A673 (cell line): ENCODE measurements at regions not wholly inside any gene's neighbourhood (a gene's known extent, or its start where the extent isn't known, plus 50 kb on each side); places are given as distances from the start of the nearest gene placed in this dataset.

Experiments used
- BruUV-seq: library from RNA; stranded (reverse); fragments of 400-500 nt; replicated peaks from 2 replicates; lab custom pipeline; 2021; lab: Mats Ljungman, UMichigan
- CTCF ChIA-PET: fragments of 300-600 bp; sonication (Branson Sonifier 250); formaldehyde crosslinking; loops from one replicate; lab custom pipeline; 2022; ENCODE audit warnings: antibody characterized with exemption; lab: Charles Lee
- POLR2A ChIA-PET: fragments of 300-600 bp; sonication (Branson Sonifier 250); formaldehyde crosslinking; loops from one replicate; lab custom pipeline; 2022; ENCODE audit warnings: antibody characterized with exemption; ENCODE audit not compliant: low non-redundant PET; lab: Charles Lee
- DNase-seq: peaks from one replicate; pipeline ENCODE4 v3.0.0-alpha.2; 2015; ENCODE audit warnings: low spot score
- H3K27ac ChIP-seq: fragments of 200-600 bp; sonication (generic); 2 replicates; pipeline ENCODE4 v1.5.1; 2016; ENCODE audit warnings: mixed run types, low read depth, mild to moderate bottlenecking, mixed read lengths, antibody characterized with exemption, low read length; ENCODE audit not compliant: poor library complexity, severe bottlenecking
- H3K27me3 ChIP-seq: fragments of 200-600 bp; sonication (generic); replicated peaks from 2 replicates; pipeline ENCODE4 v1.6.1; 2017; ENCODE audit warnings: mixed run types, low read depth, mild to moderate bottlenecking, mixed read lengths, antibody characterized with exemption, low read length; ENCODE audit not compliant: insufficient read depth, poor library complexity
- H3K36me3 ChIP-seq: fragments of 200-600 bp; sonication (generic); 2 replicates; pipeline ENCODE4 v1.6.1; 2016; ENCODE audit warnings: mixed run types, mild to moderate bottlenecking, mixed read lengths, antibody characterized with exemption, low read length; ENCODE audit not compliant: insufficient read depth, poor library complexity, severe bottlenecking
- H3K4me1 ChIP-seq: fragments of 200-600 bp; sonication (generic); 2 replicates; pipeline ENCODE4 v1.6.1; 2017; ENCODE audit warnings: mixed run types, mild to moderate bottlenecking, mixed read lengths, antibody characterized with exemption, low read length; ENCODE audit not compliant: insufficient read depth, poor library complexity, severe bottlenecking
- H3K4me3 ChIP-seq: fragments of 200-600 bp; sonication (generic); 2 replicates; pipeline ENCODE4 v1.5.1; 2016; ENCODE audit warnings: low read depth, mixed run types, mild to moderate bottlenecking, mixed read lengths, low read length; ENCODE audit not compliant: poor library complexity, severe bottlenecking
- H3K9me3 ChIP-seq: fragments of 200-600 bp; sonication (generic); 2 replicates; pipeline ENCODE4 v1.6.1; 2016; ENCODE audit warnings: mixed run types, low read depth, mild to moderate bottlenecking, mixed read lengths, antibody characterized with exemption, low read length; ENCODE audit not compliant: poor library complexity, severe bottlenecking
- EZH2 ChIP-seq: fragments of 200-600 bp; sonication (generic); IDR thresholded peaks from 2 replicates; pipeline ENCODE4 v1.6.1; 2017; ENCODE audit warnings: borderline replicate concordance, low read depth, mild to moderate bottlenecking, mixed read lengths, antibody characterized with exemption, low read length; ENCODE audit not compliant: poor library complexity, severe bottlenecking
- intact Hi-C: fragments of 100-400 bp; cut with micrococcal nuclease; formaldehyde crosslinking; loops from one replicate; pipeline ENCODE4 v1.10.0; 2022; ENCODE audit not compliant: unreplicated experiment
- TF ChIP-seq, protein P1 (sequence below): fragments of 300-800, 200-600 bp; sonication (generic); conservative IDR thresholded peaks from 2 replicates; pipeline ENCODE4 v1.5.1; 2017; ENCODE audit warnings: low read depth, mild to moderate bottlenecking, antibody characterized with exemption, low read length, moderate library complexity, mixed read lengths

DNA sequence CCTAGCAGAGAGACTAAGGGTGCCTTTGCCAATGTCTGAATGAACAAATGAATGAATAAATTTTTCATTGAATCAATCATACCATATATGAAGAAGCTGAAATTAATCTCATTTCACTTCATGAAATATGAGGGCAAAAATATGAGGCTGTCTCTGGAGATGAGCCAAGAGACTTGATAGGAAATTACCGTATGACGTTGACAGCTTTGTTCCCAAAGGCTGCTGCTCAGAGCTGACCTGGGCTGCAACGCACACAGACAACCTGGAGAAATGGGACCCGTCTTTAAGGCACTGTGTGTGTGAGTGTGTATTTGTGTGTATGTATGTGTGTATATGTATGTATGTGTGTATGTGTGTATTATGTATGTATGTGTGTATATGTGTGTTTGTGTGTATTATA, 226.1 kb downstream of the IRX2 start:
- H3K36me3 ChIP-seq: no peaks in the 10 kb centered on the region
- no TSS peak for BruUV-seq
- no peaks in the 10 kb centered on the region for H3K4me1 ChIP-seq
- intact Hi-C loops: no loop called here
- TF ChIP-seq EZH2: no peak
- TF ChIP-seq, protein P1, sequence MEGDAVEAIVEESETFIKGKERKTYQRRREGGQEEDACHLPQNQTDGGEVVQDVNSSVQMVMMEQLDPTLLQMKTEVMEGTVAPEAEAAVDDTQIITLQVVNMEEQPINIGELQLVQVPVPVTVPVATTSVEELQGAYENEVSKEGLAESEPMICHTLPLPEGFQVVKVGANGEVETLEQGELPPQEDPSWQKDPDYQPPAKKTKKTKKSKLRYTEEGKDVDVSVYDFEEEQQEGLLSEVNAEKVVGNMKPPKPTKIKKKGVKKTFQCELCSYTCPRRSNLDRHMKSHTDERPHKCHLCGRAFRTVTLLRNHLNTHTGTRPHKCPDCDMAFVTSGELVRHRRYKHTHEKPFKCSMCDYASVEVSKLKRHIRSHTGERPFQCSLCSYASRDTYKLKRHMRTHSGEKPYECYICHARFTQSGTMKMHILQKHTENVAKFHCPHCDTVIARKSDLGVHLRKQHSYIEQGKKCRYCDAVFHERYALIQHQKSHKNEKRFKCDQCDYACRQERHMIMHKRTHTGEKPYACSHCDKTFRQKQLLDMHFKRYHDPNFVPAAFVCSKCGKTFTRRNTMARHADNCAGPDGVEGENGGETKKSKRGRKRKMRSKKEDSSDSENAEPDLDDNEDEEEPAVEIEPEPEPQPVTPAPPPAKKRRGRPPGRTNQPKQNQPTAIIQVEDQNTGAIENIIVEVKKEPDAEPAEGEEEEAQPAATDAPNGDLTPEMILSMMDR: no peak
- no peaks in the 10 kb centered on the region for H3K27me3 ChIP-seq
- H3K9me3 ChIP-seq: peaks cover 21% of the 10 kb centered on the region
- POLR2A ChIA-PET: no interaction called here
- CTCF ChIA-PET: no interaction called here
- no peak overlapping the region for H3K27ac ChIP-seq
- no peak overlapping the region for H3K4me3 ChIP-seq
- no peak for DNase-seq

DNA sequence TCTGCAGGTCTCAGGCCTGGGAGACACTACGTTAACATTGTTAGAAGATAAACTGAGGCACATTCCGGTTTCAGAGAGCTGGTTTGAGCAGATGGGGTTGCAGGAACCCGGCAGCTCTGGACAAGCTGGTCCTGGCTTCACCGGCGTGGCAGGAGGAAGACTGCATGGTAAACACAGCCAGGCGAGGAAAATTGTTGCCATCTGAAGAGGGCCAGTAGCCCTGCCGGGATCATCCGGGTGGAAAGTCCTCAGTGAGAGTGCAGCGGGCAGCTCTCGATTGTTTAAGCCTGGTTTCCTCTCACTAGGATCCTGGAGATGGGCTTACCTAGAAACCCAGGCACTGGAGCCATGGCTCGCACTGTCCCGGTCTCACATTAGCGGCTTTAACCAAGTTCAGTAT, 226.9 kb downstream of the IRX2 start:
- DNase-seq: no peak
- no peaks in the 10 kb centered on the region for H3K4me1 ChIP-seq
- H3K27ac ChIP-seq: no peak overlapping the region
- POLR2A ChIA-PET: no interaction called here
- BruUV-seq: no TSS peak
- no peak for TF ChIP-seq EZH2
- TF ChIP-seq, protein P1: no peak
- H3K36me3 ChIP-seq: no peaks in the 10 kb centered on the region
- CTCF ChIA-PET: no interaction called here
- no peaks in the 10 kb centered on the region for H3K27me3 ChIP-seq
- intact Hi-C loops: no loop called here
- H3K4me3 ChIP-seq: no peak overlapping the region
- peaks cover 16% of the 10 kb centered on the region for H3K9me3 ChIP-seq

DNA sequence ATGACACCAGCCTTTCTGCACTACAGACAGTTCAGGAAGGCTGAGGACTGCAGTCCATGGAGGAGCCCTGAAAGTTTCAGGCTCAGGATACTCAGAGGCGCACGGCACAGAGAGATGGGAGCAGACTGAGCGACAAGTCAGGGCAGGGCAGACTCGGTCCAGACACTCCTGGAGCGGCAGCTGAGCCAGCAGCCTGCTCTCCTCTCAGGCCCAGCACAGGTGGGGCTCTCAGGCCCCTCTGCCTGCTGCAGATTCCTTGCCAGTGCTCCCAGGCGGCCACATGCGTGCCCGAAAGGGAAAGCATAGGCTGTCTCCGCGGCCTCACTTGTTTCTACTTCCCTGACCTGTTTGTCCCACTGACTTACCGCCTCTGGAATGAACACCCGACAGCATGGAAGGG, 228.3 kb downstream of the IRX2 start:
- DNase-seq: no peak
- no peaks in the 10 kb centered on the region for H3K27me3 ChIP-seq
- POLR2A ChIA-PET: no interaction called here
- CTCF ChIA-PET: no interaction called here
- H3K4me1 ChIP-seq: no peaks in the 10 kb centered on the region
- BruUV-seq: no TSS peak
- TF ChIP-seq EZH2: no peak
- TF ChIP-seq, protein P1: no peak
- intact Hi-C loops: no loop called here
- H3K4me3 ChIP-seq: no peak overlapping the region
- H3K27ac ChIP-seq: no peak overlapping the region
- H3K9me3 ChIP-seq: peaks cover 14% of the 10 kb centered on the region
- H3K36me3 ChIP-seq: no peaks in the 10 kb centered on the region

DNA sequence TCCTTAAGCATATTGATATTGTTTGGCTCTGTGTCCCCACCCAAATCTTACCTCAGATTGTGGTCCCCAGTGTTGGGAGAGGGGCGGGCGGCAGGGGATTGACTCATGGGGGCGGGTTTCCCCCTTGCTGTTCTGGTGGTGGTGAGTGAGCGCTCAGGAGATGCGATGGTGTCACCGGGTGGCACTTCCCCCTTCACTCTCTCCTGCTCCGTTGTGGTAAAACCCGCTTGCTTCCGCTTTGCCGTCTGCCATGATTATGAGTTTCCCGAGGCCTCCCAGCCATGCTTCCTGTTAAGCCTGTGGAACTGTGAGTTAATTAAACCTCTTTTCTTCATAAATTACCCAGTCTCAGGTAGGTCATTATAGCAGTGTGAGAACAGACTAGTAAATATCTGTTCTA, 229.1 kb downstream of the IRX2 start:
- intact Hi-C loops: no loop called here
- ChIA-PET CTCF (no interaction called here), POLR2A (no interaction called here)
- H3K27ac ChIP-seq: no peak overlapping the region
- H3K9me3 ChIP-seq: peaks cover 17% of the 10 kb centered on the region
- H3K4me1 ChIP-seq: no peaks in the 10 kb centered on the region
- no peak overlapping the region for H3K4me3 ChIP-seq
- BruUV-seq: no TSS peak
- no peaks in the 10 kb centered on the region for H3K27me3 ChIP-seq
- H3K36me3 ChIP-seq: no peaks in the 10 kb centered on the region
- TF ChIP-seq EZH2: no peak
- TF ChIP-seq, protein P1: no peak
- DNase-seq: no peak
